IPS-20b (cell line): ENCODE measurements at regions not wholly inside any gene's neighbourhood (a gene's known extent, or its start where the extent isn't known, plus 50 kb on each side); places are given as distances from the start of the nearest gene placed in this dataset.

Source experiments
- H3K27ac ChIP-seq: one replicate; pipeline ENCODE4 v1.5.1; 2013; ENCODE audit warnings: low read length
- H3K27me3 ChIP-seq: 2 replicates; pipeline ENCODE4 v1.6.1; 2013; ENCODE audit warnings: mild to moderate bottlenecking, low read length, inconsistent platforms; ENCODE audit not compliant: insufficient read depth
- H3K36me3 ChIP-seq: 2 replicates; pipeline ENCODE4 v1.6.1; 2013; ENCODE audit warnings: low read depth, mild to moderate bottlenecking, inconsistent platforms, low read length, moderate library complexity; ENCODE audit not compliant: insufficient read depth
- H3K4me1 ChIP-seq: 2 replicates; pipeline ENCODE4 v1.6.1; 2013; ENCODE audit warnings: mild to moderate bottlenecking, control low read depth, inconsistent platforms, low read length, moderate library complexity; ENCODE audit not compliant: insufficient read depth
- H3K4me3 ChIP-seq: 2 replicates; pipeline ENCODE4 v1.5.1; 2013; ENCODE audit warnings: mild to moderate bottlenecking, low read length, inconsistent platforms
- H3K9ac ChIP-seq: 2 replicates; pipeline ENCODE4 v1.6.1; 2013; ENCODE audit warnings: low read depth, mild to moderate bottlenecking, inconsistent platforms, low read length, moderate library complexity
- H3K9me3 ChIP-seq: 2 replicates; pipeline ENCODE4 v1.6.1; 2013; ENCODE audit warnings: mild to moderate bottlenecking, low read depth, low read length, inconsistent platforms; ENCODE audit not compliant: insufficient read depth

DNA sequence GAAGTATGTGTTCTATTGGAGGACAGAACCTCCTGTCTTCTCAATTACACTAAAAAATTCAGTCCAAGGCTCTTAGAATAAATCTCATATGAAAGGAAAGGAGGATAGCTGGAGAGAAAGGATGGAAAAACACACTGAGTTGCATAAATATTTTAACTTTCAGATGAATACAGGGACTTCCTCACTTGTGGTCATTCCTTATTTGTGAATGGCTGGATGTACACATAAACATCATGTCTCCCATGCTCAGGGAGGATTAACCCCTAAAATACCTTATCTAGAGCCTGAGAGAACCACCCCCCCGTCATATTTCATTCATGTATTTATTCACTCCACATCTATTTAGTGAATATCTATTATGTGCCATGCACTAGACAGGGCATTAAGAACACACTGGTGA lies 217.6 kb upstream of the CITED2 start:
- Histone ChIP-seq H3K9me3 (no peaks in the 10 kb centered on the region), H3K9ac (no peak overlapping the region), H3K4me3 (no peak overlapping the region), H3K36me3 (no peaks in the 10 kb centered on the region), H3K27me3 (no peaks in the 10 kb centered on the region), H3K4me1 (peaks cover 6% of the 10 kb centered on the region; the same call in 1 of the 2 replicates), H3K27ac (no peak overlapping the region)

DNA sequence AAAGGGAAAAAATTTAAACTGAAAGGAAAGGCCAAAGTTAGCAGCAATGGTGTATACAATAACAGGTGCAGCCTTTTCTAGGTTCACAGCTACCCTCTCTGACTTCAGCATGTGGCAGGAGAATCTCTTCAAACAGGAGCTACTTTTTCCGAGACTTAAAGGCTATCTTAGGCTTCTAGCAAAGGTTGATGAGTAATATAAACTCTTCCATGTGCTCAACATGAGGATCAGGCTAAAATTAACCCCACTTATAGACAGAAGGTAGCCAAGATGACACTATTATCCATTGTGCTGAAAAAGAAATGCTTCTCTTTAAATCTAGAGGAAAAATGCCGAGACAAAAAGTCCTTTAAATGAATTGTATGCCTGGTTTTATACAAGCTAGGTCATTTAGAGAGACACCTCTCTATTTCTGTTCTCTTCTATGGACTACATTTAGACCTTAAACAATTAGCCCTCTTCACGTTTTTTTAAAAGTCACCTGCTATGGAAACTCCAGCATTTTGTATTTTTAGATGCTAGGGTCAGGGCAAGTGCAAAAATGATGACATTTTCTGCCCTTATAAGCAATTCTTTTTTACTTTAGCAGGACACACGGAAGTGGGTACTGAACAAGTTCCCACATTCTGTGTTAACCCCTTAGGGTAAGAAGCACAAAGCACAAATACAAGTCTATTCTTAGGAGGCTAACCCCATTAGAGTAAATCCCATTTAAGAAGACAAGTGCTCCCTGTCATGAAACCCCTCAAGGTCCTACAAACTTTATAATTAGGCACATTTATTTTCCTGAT lies 216.8 kb upstream of the CITED2 start:
- H3K27ac ChIP-seq: no peak overlapping the region

DNA sequence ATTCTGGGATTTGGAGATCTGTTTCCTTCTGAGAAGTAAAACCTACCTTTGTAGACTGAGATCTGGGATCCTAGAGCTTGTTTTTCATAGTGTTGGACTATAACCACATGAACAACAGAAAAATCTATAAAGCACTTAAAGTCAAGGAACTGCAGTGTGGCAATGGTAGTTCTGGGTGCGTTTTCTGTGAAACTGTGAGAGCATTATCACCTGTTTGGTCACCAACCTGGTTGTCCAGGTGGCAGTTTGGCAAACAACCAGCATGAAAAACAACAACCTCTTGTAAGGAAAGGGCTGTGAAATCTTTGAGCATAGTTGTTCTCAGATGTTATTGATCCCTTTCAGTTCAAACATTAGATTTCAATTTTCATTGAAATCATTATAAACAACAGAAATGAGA lies 215.8 kb upstream of the CITED2 start:
- Histone ChIP-seq H3K27me3 (no peaks in the 10 kb centered on the region), H3K36me3 (no peaks in the 10 kb centered on the region), H3K27ac (no peak overlapping the region), H3K9ac (no peak overlapping the region), H3K4me1 (peaks cover 3% of the 10 kb centered on the region; the same call in 1 of the 2 replicates), H3K4me3 (no peak overlapping the region), H3K9me3 (no peaks in the 10 kb centered on the region)

More for the DNA sequence above, 216.8 kb upstream of the CITED2 start:
- Histone ChIP-seq H3K9me3 (no peaks in the 10 kb centered on the region), H3K36me3 (no peaks in the 10 kb centered on the region), H3K4me1 (peaks cover 5% of the 10 kb centered on the region; the same call in 1 of the 2 replicates), H3K27me3 (no peaks in the 10 kb centered on the region), H3K9ac (no peak overlapping the region), H3K4me3 (no peak overlapping the region)

DNA sequence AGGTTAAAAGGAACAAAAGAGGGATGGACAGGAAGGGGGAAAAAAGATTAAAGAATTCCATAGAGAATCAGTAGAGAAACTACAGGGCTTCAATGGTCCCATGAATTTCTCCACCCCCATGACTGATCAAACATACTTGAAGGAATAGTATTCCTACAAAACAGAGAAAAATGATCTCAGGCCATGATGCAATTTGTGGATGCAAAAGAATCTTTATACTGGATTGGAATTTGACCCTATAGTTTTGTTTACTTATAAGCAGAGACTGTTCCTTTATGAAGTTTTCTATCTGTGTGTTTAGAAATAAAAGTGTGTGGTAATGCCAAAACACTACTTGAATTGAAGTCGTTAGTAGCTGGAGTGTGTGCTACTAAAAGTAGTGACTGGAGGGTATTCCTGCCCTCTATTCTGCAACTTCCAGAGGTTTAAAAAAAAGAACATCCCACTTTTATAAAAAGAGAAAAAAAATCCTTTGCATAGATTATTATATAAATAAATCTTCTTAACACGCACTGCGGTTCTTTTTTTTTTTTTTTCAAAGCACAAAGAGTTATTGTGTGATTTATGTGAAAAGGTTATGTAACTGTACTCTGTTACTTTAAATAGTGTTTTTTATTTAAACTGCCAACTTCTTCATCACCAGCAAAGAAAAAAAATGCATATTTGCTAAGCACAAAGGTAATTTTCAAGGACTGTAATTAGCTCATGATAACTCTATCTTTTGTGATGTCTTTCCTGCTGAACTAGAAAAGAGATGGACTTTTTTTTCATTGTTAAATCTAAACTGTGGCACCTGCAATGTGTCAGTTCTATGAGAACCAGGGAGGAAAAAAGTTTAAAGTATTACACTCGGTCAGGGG lies 214.5 kb upstream of the CITED2 start:
- no peaks in the 10 kb centered on the region for H3K27me3 ChIP-seq
- H3K9ac ChIP-seq: no peak overlapping the region
- no peaks in the 10 kb centered on the region for H3K9me3 ChIP-seq
- H3K4me3 ChIP-seq: no peak overlapping the region
- H3K36me3 ChIP-seq: no peaks in the 10 kb centered on the region
- no peak overlapping the region for H3K27ac ChIP-seq
- no peaks in the 10 kb centered on the region for H3K4me1 ChIP-seq

DNA sequence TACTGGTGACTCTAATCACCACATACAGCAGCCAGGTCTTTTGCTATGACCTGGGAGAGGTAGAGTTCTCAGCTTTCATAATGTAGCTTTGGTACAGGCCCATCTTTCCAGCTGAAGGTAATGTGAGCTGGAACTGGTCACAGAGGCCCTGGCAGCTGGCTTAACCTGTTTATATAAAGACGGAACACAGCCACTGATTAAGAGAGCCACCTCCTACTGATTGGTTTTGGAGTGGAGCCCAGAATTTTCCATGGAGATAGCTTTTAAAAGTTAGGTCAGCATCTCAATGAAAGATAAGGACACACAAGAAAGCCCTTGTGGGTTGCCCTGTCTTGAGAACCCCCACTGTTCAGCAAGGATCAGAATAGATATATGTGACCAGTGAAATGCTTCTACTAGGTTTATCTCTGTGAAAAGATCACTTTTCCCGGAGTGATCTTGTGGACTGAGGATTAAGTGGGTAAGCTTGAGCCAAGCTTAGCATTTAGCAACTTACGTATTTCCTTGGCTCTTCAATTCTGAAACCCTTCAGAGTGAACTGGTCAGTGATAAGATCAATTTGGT lies 213.7 kb upstream of the CITED2 start:
- Histone ChIP-seq H3K9me3 (no peaks in the 10 kb centered on the region), H3K9ac (no peak overlapping the region)

DNA sequence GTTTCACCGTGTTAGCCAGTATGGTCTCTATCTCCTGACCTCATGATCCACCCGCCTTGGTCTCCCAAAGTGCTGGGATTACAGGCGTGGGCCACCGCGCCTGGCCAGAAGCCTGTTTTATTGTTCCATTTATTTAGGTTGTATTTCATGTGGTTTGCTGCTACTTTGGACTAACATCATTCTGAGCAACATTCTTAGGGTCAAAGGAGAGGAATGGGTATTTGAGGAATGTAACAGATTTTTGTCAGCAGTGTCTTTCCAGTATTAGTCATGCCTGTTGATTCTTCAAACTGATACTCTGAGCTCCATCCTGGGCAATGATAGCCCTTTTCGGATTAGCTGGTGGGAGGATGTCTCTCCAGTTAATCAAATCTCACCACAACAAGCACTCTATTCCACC lies 213.0 kb upstream of the CITED2 start:
- no peak overlapping the region for H3K27ac ChIP-seq
- H3K9ac ChIP-seq: no peak overlapping the region
- H3K9me3 ChIP-seq: no peaks in the 10 kb centered on the region
- no peaks in the 10 kb centered on the region for H3K36me3 ChIP-seq
- H3K4me3 ChIP-seq: no peak overlapping the region
- no peaks in the 10 kb centered on the region for H3K27me3 ChIP-seq
- no peaks in the 10 kb centered on the region for H3K4me1 ChIP-seq

More for the DNA sequence above, 213.7 kb upstream of the CITED2 start:
- Histone ChIP-seq H3K27me3 (no peaks in the 10 kb centered on the region), H3K4me1 (no peaks in the 10 kb centered on the region), H3K4me3 (no peak overlapping the region), H3K36me3 (no peaks in the 10 kb centered on the region), H3K27ac (no peak overlapping the region)

DNA sequence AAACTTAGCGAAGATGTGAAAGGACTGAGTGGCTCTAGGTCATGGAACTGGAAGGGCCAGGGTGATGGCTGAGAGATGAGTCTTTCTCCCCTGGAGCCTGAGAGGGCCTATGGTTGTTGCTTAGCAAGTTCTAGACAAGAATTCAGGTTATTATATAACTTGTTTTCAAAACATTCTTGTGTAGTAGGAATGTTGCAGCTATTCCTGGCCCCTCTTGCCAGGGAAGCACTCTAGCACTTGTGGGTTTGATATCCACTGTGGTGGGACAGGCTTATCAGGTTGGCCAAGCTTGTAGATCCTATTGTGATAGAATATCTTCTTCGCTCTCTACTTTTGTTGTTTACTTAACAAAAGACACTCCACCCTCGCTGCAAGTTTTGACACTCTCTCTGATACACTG lies 211.8 kb upstream of the CITED2 start:
- Histone ChIP-seq H3K4me1 (no peaks in the 10 kb centered on the region), H3K9ac (no peak overlapping the region), H3K9me3 (no peaks in the 10 kb centered on the region), H3K4me3 (no peak overlapping the region), H3K27ac (no peak overlapping the region), H3K27me3 (no peaks in the 10 kb centered on the region), H3K36me3 (no peaks in the 10 kb centered on the region)

DNA sequence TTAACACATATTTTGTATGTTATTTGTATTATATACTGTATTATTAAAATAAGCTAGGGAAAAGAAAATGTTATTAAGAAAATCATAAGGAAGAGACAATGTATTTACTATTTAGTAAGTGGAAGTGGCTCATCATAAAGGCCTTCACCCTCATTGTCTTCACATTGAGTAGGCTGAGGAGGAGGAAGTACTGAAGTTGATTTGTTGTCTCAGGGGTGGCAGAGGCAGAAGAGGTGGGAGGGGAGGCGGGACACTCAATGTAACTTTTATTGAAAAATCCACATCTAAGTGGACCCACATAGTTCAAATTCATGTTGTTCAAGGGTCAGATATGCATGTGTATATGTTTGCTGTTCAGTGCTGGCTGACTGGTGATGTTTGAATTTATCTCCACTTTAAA lies 210.2 kb upstream of the CITED2 start:
- no peaks in the 10 kb centered on the region for H3K4me1 ChIP-seq
- H3K9ac ChIP-seq: no peak overlapping the region
- no peaks in the 10 kb centered on the region for H3K36me3 ChIP-seq
- H3K27me3 ChIP-seq: no peaks in the 10 kb centered on the region
- no peak overlapping the region for H3K4me3 ChIP-seq
- no peaks in the 10 kb centered on the region for H3K9me3 ChIP-seq
- no peak overlapping the region for H3K27ac ChIP-seq

DNA sequence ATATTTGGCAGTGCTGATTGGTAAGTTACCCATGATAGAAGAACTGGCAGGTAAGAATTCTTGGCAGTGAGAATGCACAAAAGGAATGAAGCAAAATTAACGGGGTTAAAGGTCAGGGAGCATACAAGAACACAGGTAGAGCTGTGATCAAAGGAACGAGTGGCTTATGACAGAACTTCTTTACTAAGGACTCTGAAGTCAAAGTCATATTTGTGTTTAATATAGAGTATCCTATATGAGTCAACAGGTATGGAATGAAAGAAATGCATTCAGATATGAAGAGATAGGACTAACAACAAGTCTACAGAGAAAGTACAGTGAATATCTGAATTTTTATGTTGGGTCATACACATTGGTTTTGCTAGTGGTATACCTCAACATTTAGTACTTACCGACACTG lies 209.0 kb upstream of the CITED2 start:
- H3K9me3 ChIP-seq: no peaks in the 10 kb centered on the region
- no peaks in the 10 kb centered on the region for H3K36me3 ChIP-seq
- H3K4me1 ChIP-seq: no peaks in the 10 kb centered on the region
- H3K27ac ChIP-seq: no peak overlapping the region
- no peaks in the 10 kb centered on the region for H3K27me3 ChIP-seq
- H3K4me3 ChIP-seq: no peak overlapping the region
- H3K9ac ChIP-seq: no peak overlapping the region

DNA sequence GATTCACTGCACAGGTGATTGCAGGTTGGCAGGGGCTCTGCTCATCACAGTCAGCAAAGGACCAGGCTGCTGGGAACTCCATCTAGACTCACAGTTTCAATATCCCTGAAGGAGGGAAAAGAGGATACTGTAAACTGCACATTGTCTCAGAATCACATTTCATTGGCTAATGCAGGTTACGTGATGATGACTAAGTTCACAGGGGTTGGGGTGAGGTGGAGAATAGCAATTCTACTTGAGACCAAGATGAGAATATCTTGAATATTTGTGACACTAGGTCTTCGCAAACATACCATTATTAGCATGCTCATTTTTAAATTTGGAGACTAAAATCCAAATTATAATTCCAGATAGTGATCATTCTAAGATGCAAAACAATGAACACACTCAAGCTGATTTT lies 208.5 kb upstream of the CITED2 start:
- H3K9me3 ChIP-seq: no peaks in the 10 kb centered on the region
- no peak overlapping the region for H3K4me3 ChIP-seq
- H3K27ac ChIP-seq: no peak overlapping the region
- no peak overlapping the region for H3K9ac ChIP-seq
- H3K36me3 ChIP-seq: no peaks in the 10 kb centered on the region
- H3K4me1 ChIP-seq: 0 out of 2 replicates have a peak, but pooled peaks cover 3% of the 10 kb centered on the region
- no peaks in the 10 kb centered on the region for H3K27me3 ChIP-seq

DNA sequence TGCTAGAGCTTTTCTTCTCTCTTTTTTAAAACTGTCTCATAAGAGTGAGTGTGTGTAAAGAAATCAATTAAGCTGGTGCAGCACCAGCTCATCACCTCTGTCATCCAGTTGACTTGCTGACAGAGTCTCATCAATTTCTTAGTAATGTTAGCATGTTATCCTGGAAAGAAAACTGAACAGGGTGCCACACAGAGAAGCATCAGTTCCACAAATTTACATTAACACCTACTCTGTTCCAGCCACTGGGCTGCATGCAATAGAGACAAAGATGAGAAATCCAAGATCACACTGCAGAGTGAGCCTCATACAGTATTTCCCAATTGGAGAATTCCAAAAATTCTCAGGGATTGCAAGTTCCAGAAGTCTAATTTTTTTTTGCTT lies 207.0 kb upstream of the CITED2 start:
- no peaks in the 10 kb centered on the region for H3K9me3 ChIP-seq
- no peak overlapping the region for H3K9ac ChIP-seq
- no peaks in the 10 kb centered on the region for H3K36me3 ChIP-seq
- 0 out of 2 replicates have a peak, but pooled peaks cover 4% of the 10 kb centered on the region for H3K4me1 ChIP-seq
- no peaks in the 10 kb centered on the region for H3K27me3 ChIP-seq
- H3K27ac ChIP-seq: no peak overlapping the region
- no peak overlapping the region for H3K4me3 ChIP-seq
